Testis (tissue), 2 donors: ENCODE measurements at regions not wholly inside any gene's neighbourhood (a gene's known extent, or its start where the extent isn't known, plus 50 kb on each side); places are given as distances from the start of the nearest gene placed in this dataset.

Experiments used
- POLR2A ChIP-seq: fragments of 450-650 bp; IDR thresholded peaks from one replicate; pipeline ENCODE4 v1.6.1; 2017; ENCODE audit warnings: antibody characterized with exemption, mild to moderate bottlenecking, moderate library complexity
- TF ChIP-seq, protein P1 (sequence below), 3 experiments: fragments of 450-650 bp in 2 of 3; fragments of 200-600 bp in 1 of 3; sonication (generic) in 1 of 3; IDR thresholded peaks; one replicate each; pipeline ENCODE4 v1.5.1; 2016 to 2019; ENCODE audit warnings: antibody characterized with exemption in 3 of 3, mild to moderate bottlenecking in 2 of 3, moderate library complexity in 1 of 3

DNA sequence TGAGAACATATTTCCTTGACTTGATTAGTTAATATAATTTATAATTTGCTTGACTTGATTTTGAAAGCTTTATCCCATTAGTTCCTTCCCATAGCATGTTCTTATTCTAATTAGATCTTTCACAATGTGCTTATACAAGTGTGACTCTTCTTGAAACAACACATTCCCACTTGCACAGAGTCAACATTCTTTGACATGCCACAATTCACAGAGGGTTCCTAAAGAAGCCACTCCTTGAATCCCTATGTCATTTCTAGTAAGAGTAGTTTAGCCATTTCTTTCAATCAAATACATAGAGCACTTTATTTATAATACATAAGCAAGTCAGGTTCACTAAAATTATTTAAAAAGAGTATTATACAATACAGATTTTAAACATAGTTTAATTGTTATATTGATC, 228.9 kb upstream of the GRID2 start:
- TF ChIP-seq, protein P1, sequence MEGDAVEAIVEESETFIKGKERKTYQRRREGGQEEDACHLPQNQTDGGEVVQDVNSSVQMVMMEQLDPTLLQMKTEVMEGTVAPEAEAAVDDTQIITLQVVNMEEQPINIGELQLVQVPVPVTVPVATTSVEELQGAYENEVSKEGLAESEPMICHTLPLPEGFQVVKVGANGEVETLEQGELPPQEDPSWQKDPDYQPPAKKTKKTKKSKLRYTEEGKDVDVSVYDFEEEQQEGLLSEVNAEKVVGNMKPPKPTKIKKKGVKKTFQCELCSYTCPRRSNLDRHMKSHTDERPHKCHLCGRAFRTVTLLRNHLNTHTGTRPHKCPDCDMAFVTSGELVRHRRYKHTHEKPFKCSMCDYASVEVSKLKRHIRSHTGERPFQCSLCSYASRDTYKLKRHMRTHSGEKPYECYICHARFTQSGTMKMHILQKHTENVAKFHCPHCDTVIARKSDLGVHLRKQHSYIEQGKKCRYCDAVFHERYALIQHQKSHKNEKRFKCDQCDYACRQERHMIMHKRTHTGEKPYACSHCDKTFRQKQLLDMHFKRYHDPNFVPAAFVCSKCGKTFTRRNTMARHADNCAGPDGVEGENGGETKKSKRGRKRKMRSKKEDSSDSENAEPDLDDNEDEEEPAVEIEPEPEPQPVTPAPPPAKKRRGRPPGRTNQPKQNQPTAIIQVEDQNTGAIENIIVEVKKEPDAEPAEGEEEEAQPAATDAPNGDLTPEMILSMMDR (IDR thresholded peaks at IDR 0.05), result no peak
- no peak for TF ChIP-seq POLR2A
